C4-2B (cell line): ENCODE measurements at regions not wholly inside any gene's neighbourhood (a gene's known extent, or its start where the extent isn't known, plus 50 kb on each side); places are given as distances from the start of the nearest gene placed in this dataset.

ENCODE experiments used
- H3K27ac ChIP-seq: fragments of 450-650 bp; 2 replicates; pipeline ENCODE4 v1.5.1; 2017
- CTCF ChIP-seq: fragments of 450-650 bp; conservative IDR thresholded peaks from 2 replicates; pipeline ENCODE4 v1.5.1; 2017; ENCODE audit warnings: mild to moderate bottlenecking
- ZFX ChIP-seq: fragments of 450-650 bp; IDR thresholded peaks from 2 replicates; pipeline ENCODE4 v1.6.1; 2017

- TF ChIP-seq ZFX (no peak), CTCF (peak; percentile 39)
- no peak overlapping the region for H3K27ac ChIP-seq
Measured at GRCh38 chr18:27363872-27364271, 178.8 kb upstream of the CHST9 start.

- TF ChIP-seq ZFX (no peak), CTCF (no peak)
- H3K27ac ChIP-seq: no peak overlapping the region
Measured at GRCh38 chr18:27361477-27361876, 176.4 kb upstream of the CHST9 start.

GRCh38 chr18:27355308-27355707 lies 170.2 kb upstream of the CHST9 start:
- no peak overlapping the region for H3K27ac ChIP-seq
- TF ChIP-seq CTCF: no peak
- TF ChIP-seq ZFX: no peak

GRCh38 chr18:27353273-27353672 lies 168.2 kb upstream of the CHST9 start:
- TF ChIP-seq ZFX: no peak
- TF ChIP-seq CTCF: no peak
- no peak overlapping the region for H3K27ac ChIP-seq

- H3K27ac ChIP-seq: no peak overlapping the region
- TF ChIP-seq ZFX (no peak), CTCF (no peak)
Measured at GRCh38 chr18:27349284-27349882, 164.3 kb upstream of the CHST9 start.

GRCh38 chr18:27331606-27332005 lies 146.5 kb upstream of the CHST9 start:
- H3K27ac ChIP-seq: no peak overlapping the region
- no peak for TF ChIP-seq ZFX
- no peak for TF ChIP-seq CTCF

- TF ChIP-seq CTCF: no peak
- no peak for TF ChIP-seq ZFX
- no peak overlapping the region for H3K27ac ChIP-seq
Measured at GRCh38 chr18:27314996-27315395, 129.9 kb upstream of the CHST9 start.
